ENCODE measurements at regions not wholly inside any gene's neighbourhood (a gene's known extent, or its start where the extent isn't known, plus 50 kb on each side); places are given as distances from the start of the nearest gene placed in this dataset.

GRCh38 chr4:175988511-175988910, 77.1 kb upstream of the WDR17 start:
- TF ChIP-seq CTCF (IDR thresholded peaks at IDR 0.05; ENCODE audit: low read depth, low read length) = no peak
- TF ChIP-seq EZH2phosphoT487 (IDR thresholded peaks at IDR 0.05; ENCODE audit: low read depth) = no peak

All from OCI-LY3 (cell line).